ENCODE measurements at regions not wholly inside any gene's neighbourhood (a gene's known extent, or its start where the extent isn't known, plus 50 kb on each side); places are given as distances from the start of the nearest gene placed in this dataset.

DNA sequence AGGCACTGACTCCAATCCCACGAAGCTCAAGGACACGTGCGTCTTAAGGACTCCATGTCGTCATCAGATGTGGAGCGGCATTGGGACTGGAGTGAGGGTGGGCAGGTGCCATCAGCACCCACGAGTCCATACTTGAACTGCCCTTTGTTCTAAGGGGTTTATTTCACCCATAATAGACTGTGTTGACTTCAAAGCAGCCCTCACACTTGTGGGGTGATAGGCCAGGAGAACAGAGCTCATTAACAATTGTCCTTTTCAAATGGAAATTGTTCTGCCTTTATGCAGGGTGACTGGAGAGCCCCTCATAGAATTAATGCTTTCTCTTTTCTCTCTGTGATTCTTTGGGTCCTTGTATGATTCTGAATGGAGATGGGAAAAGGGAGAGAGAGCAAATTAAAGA, 376.9 kb upstream of the MGMT start:
- no peak for DNase-seq (ENCODE audit: low read depth, low spot score)
- no peak overlapping the region for H3K27ac ChIP-seq

DNA sequence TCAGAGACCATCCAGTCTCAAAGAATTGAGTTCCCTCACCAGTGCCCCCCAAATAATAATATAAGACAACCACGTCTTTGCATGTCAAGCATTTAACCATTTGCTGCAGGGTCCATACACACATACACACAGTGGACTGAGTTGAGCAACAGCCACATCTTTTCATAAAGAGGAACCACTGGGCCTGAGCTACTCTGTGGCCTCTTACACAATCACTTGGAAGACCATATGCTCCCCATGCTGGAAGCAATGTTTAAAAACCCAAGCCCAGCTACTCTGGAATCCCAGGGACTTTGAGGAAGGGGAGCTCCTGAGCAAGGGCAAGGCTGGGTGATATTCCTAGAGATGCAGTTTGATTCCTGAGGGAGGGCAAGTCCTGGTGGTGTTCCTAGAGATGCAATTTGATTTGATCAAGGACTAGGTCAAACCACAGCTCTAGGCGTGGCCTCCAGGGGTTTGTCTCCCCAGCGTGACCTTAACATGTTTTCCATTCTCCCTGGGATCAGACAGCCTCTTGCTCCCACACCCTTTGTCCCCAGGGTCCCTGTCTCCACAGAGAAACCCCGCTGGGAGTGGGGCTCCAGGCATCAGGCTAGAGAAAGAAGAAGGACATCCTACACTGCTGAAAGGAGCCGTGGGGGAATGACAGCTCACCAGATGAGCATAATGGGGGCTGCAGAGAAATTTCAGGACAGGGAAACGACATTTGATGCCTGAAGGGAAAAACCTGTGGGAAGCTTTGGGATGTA, 376.2 kb upstream of the MGMT start:
- DNase-seq (ENCODE audit: low read depth, low spot score) = no peak
- H3K27ac ChIP-seq = no peak overlapping the region

DNA sequence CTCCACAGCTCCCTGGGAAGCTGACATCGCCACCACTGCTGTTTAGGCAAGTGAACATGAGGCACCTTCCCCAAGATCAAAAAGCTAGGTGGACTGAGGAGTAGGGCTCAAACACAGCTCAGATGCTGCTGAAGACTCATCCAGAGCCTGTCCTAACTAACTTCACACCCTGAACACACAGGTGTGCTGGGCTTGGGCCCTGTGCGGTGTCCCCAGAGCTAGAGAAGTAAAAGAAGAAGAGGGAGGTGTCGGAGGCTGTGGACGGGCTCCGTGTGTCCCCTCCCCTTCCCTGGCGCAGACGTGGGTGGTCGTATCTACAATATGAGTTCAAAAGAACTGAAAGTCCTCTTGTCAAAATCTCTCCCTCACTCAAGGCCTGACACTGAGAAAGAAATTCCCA, 373.4 kb upstream of the MGMT start:
- no peak for DNase-seq (ENCODE audit: low read depth, low spot score)
- H3K27ac ChIP-seq = no peak overlapping the region

DNA sequence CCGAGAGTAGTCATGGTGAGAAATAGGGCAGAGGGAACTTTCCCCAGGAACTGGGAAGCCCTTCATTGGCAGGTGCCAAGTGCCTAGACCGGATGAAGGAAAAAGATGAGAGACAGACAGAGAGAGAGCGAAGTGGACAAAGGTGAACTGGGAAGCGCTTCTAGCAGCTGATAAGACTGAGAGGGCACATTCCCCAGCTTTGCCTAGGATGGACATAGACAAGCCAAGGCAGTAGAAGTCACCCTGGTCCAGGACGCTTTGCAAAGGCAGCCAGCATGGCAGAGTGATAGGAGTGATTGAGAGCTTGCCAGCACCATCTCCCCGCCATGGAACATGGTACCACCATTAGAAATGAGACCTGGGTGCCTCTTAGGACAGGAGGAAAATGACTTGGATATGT, 372.8 kb upstream of the MGMT start:
- no peak overlapping the region for H3K27ac ChIP-seq
- DNase-seq (ENCODE audit: low read depth, low spot score) = no peak

DNA sequence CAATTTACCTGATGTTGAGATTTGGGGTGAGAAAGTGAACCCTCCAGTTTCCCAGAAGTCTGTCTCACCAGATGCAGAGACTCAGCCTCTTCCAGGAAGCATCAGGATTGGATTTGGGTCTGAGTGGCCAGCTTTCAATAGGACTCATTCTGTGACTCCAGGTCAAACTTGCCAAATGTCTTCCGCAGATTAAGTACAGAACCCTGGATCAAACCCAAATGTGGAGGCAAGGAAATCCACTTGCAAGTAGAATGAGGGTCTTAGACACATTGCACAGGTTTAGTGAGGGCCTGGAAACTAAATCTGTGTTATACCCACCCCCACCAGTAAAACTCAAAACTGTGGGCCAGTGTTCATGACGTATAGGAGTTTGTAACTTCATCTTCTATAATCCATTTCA, 372.2 kb upstream of the MGMT start:
- H3K27ac ChIP-seq = no peak overlapping the region
- DNase-seq (ENCODE audit: low read depth, low spot score) = no peak

DNA sequence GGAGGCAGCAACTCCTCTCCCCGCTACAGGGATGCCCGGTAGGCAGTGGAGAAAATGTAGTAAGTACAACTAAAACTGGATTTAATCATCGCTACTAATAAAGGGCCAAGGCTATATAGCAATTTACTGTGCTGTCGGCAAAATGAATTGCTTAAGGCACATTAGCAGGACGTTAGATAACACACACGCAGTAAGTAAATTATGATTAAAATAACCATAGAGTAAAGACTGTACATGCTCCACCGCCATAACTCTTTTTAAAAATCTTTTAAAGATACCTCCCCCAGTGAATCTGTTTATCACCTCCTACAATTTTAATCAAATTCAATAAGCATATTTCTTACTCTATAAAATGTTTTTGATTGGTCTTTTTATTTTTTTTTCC, 371.4 kb upstream of the MGMT start:
- no peak overlapping the region for H3K27ac ChIP-seq
- no peak for DNase-seq (ENCODE audit: low read depth, low spot score)

DNA sequence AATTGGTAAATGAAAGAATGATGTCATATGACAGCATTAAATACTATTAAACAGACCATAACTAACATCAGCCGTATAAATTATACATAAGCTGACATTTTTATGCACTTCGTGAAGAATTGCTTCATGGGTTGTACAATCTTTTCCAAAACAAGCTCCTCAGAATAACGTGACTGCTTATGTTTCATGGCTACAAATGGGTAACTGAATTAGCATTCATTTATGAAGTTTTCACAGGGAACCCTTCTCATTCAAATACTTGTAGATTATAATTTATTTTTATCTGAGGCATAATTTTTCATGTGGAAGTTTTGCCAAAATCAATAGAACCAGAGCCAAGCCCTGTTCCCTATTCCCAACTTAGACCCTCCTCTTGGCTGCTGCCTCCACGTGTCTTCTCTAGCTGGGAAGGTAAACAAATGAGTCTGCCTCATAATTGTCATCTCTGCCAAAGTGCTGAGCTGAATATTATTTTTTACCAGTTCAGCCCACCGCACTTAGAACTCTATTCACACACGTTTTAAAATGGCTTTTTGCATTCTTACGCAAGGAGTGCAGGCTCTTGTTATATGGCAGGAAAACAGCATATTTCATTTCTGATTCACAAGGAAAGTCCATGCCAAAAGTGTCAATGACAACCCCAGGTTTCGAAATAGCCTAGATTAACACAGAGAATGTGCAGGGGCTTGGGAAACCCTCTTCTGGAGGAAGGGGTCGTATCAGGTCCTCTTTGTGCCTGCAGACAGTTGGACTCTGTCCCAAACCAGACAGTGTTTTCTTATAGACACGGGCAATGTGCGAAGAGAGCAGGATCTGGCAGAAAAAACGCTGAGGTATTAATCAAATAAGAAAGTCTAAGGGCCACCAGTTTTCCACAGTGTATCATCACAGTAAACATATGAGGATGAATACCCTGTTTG, 370.7 kb upstream of the MGMT start:
- no peak for DNase-seq (ENCODE audit: low read depth, low spot score)
- no peak overlapping the region for H3K27ac ChIP-seq

DNA sequence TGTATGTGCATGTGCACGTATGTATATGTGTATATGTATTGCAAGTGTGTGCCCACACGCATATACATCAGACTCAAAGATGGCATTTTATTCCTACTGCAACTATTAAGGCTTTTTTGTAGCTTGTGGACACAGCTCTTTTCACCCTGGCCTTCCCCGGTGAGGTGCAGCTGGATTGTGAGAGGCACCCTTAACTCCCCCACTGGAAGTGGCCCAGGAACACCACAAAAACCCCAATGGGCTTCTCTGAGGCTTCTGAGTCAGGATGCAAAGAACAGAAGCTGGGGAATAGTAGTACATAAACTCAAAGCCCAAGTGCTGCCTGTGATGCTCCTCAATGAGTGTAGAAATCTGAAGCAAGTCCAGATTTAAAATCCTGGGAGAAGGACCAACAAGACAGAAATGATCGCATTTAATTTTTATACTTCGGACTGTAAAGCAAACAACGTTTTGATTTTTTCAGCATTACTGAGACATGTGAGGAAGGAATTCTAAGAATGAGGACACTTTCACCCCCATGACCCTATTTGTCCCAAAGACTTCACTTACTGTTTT, 369.2 kb upstream of the MGMT start:
- no peak for DNase-seq (ENCODE audit: low read depth, low spot score)
- no peak overlapping the region for H3K27ac ChIP-seq

DNA sequence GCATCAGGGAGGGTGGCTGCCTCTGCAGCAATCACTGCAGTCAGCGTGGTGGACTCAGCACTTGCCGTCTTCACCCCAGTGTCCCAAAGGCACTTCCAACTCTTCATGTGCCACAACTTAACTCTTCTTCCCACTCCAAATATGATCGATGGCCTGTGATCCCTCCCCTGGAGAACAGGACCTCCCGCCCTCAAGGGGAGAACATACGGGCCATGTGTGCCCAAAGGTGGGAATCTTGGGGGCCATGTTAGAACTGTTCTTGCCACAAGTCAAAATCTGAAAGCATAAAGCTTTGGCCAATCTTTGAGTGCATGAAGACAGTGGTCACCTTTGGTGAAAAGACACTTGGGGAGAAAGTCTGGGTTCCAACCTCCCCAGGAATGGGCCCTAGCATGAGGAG, 368.5 kb upstream of the MGMT start:
- H3K27ac ChIP-seq = no peak overlapping the region
- DNase-seq (ENCODE audit: low read depth, low spot score) = no peak

DNA sequence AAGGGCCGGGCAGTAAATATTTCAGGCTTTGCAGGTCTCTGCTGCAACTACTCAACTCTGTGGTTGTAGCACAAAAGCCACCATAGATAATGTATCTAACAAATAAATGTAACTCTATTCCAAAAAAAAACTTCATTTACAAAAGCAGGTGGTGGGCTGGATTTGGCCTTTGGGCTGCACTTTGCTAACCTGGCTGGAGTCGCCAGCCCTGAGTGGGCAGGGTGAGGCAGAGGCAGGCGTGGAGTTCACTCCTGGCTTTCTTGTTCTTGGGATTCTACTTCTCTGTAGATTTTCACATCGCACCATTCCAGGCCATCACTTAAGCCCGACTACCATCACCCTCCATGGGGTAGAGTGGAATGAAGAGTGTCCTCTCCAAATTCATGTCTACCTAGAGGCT, 367.6 kb upstream of the MGMT start:
- DNase-seq (ENCODE audit: low read depth, low spot score) = no peak

DNA sequence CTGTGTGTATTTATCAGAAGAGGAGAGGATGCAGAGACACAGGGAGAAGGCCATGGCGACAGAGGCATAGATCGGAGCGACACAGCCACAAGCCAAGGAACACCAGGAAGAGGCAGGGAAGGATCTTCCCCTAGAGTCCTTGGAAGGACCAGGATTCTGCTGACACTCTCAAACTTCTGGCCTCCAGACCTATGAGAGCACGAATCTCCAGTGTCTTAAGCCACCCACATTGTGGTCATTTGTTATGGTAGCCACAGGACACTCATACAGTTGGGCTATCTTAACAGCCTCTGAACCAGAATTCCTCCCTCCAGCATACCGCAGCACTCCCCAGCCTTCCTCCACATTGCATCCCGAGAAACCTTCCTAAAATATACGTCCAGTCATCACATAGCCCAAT, 367.0 kb upstream of the MGMT start:
- no peak for DNase-seq (ENCODE audit: low read depth, low spot score)

More for the DNA sequence above, 367.6 kb upstream of the MGMT start:
- H3K27ac ChIP-seq = no peak overlapping the region

DNA sequence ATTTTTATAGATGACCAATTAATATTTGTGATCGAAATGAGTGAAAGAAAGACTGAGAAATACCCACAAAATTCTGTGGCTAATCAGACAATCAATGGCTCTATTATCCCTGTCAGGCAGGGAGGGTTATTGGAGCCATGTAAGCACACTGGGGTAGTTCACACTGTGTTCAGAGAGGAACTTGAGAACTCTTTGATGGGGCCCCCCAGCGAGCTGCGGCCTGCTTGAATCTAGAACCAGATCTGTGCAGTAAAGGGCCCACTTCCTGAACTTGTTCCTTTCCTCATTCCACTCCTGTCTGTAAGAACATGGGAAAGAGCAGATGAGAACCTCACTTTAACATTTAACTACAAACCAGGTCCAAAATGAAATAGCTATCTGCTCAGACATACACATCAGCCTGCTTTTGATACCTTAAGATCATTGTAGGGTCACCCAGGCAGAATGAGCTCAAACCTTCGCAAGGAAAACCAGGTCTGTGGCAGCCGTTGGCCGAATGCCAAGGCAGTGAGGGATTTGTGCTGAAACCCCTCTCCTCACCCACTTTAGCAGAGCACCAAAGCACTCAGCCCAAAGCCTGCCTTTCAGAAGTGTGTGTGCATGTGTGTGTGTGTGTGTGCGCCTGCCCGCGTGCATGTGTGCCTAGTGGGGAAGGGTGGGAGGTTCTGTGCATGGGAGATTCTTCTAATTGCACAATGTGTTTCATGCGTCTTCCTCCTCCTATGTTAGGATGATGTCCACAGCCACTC, 365.6 kb upstream of the MGMT start:
- DNase-seq (ENCODE audit: low read depth, low spot score) = no peak
- H3K27ac ChIP-seq = no peak overlapping the region

More for the DNA sequence above, 367.0 kb upstream of the MGMT start:
- H3K27ac ChIP-seq = no peak overlapping the region

DNA sequence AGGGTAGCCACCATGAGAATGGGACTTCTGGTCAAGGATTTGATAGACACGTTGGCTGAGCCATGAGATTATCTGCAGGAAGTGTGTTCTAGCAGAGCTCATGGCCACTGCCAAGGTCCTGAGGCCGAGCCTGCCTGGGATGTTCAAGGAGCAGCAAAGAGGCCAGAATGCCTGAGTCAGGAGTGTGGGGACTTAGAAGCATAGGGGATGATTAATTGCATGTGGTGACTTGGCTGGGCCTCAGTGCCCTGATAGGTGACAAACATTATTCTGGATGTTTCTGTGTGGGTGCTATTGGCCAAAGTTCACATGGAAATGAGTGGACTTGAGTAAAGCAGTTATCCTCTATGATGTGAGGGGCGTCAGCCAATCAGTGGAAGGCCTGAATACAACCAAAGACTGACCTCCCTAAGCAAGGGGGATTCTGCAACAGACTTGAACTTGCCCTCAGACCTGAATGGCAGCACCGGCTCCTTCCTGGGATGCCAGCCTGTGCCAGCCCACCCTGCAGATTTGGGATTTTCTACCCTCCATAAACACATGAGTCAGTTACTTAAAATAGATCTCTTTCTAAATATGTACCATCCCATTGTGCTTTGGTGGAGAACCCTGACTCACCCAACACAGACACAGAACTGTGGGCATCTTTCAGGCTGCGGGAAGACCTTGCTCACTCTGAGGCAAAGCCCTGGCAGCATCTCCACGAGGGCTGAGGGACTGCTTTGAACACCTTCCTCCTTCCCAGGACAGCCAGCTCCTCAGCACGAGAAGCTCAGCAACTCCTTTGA, 363.9 kb upstream of the MGMT start:
- no peak overlapping the region for H3K27ac ChIP-seq
- DNase-seq (ENCODE audit: low read depth, low spot score) = no peak

DNA sequence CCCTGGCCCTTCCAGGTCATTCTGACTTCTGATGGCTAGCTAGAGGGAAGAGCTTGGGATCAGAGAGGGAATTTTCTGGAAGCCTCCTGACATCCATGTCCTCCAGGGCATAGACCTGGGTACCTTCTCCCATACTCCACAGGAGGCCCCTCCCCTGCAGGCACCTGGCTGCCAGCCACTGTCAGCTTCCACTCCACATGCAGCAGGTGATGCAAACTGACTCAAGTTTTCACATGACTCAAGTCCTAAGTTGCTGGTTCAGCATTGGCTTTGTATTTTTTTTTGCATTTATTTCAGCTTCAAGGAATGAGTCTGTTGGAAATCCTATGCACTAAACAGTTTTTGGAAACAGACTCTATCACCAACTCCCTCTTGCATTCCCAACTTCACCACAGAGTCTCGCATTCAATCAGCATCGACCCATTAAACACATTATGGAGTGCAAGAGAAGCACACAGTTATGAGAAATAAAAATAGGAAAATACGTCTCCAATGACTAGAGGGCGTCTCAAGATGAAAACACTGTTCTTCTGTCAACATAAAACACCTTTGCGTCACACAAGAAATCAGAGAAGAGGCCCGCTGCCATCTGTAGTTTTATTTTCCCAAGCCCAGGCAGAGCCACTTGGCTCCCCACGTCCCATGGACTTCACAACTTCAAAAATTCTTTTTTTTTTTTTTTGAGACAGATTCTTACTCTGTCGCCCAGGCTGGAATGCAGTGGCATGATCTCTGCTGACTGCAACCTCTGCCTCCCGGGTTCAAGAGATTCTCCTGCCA, 362.6 kb upstream of the MGMT start:
- DNase-seq (ENCODE audit: low read depth, low spot score) = no peak
- no peak overlapping the region for H3K27ac ChIP-seq

DNA sequence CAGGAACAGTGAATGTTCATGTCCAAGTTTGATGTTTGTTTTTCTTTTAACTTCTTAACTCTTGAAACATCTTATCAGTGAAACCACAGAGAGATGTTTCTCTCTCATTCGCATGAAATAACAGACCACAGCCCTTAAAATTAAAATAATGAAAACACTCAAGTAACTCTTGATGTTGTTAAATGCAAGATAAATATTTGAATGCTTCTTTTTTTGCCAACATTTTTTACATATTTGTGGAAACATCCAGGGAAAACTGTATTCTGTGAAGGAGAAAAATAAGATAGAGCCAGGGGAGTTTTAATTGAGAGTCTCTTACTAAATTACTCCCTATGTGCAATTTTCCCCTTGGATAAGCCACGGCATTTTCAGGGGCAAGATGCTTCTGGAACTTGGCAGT, 361.8 kb upstream of the MGMT start:
- H3K27ac ChIP-seq = no peak overlapping the region
- no peak for DNase-seq (ENCODE audit: low read depth, low spot score)

DNA sequence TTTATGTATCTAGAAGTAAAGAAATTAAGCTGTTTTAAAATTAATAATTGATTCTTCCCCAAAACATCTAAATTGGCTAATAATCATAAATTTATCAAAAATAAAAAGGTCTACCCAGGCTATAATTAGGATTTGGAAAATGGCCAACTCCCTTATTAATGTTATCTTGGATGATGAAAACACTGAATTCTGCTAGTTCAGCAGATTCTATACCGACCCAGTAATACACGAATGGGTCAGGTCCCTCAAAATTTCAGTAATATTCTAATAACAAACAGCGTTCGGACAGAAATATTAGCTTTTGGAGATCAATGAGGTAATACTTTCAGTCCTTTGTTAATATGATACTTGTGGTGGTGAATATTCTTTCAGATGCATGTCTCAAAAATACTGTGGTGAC, 360.7 kb upstream of the MGMT start:
- no peak overlapping the region for H3K27ac ChIP-seq
- no peak for DNase-seq (ENCODE audit: low read depth, low spot score)

DNA sequence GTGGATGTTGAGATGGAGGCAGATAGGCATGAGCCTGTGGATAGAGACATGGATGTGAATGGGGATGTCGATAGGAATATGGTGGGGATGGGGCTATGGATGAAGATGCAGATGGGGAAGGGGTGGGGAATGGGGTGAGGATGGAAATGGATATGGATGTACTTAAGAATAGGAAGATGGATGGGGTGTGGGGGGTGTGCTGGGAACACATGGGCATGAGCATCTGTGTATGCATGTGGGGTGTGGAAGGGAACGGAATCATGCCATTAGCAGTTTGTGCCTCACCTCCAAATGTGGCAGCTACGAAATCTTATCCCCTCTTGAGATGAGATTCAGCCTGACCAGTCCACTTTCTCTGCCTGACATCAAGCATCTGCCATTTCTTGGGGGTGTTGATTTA, 359.5 kb upstream of the MGMT start:
- no peak for DNase-seq (ENCODE audit: low read depth, low spot score)
- H3K27ac ChIP-seq = no peak overlapping the region

DNA sequence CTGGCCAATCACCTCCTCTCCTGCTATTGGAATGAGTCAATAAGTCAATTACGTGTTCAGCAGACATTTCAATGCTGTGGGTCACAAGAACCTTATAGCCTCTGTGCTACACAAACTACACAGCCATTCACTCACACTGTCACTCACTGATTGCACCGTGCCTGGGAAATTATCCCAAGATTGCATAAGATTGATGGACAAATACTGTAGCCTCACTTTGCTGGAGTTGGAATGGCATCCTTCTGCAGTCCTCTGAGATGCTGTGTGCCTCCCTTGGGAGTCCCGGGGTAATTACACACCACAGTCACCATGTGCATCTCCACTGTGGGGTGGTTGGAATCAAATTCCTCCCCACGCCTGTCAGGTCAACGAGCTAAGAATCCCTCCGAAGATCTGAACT, 358.7 kb upstream of the MGMT start:
- no peak overlapping the region for H3K27ac ChIP-seq
- no peak for DNase-seq (ENCODE audit: low read depth, low spot score)

DNA sequence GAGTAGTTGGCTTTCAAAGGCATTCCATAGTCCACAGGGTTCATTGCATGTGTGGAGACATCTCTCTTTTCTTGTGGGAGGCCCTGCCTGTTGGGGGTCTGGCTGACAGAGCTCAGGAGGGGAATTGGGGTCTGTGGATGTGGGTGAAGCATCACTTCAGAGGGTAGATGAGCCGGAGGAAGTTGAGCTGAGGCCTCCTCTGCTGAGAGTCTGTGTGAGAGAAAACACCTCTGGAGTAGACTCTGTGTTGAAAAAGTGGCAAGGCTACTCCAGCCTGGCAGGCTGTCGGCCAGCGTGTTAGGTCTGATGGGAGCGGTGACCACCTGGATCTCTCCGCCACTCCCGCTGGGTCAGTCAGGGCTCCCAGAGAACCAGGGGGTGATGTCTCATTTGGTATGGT, 358.0 kb upstream of the MGMT start:
- DNase-seq (ENCODE audit: low read depth, low spot score) = no peak
- no peak overlapping the region for H3K27ac ChIP-seq
